Upper lobe of left lung (tissue), 6 donors: ENCODE measurements at regions not wholly inside any gene's neighbourhood (a gene's known extent, or its start where the extent isn't known, plus 50 kb on each side); places are given as distances from the start of the nearest gene placed in this dataset.
"Not testable (repeated sequence)": the region's sequence is repeated elsewhere in the genome, so short reads cannot be mapped to it uniquely, and the experiment has no call there.

Experiments used
- ATAC-seq, 2 donors: fragments of 200-7000 bp; cut with Tn5 transposase; one replicate each; pipeline ENCODE4 v1.9.1; 2022; ENCODE audit warnings: mild to moderate bottlenecking in 2 of 2, moderate library complexity in 2 of 2; ENCODE audit not compliant: low FRiP score in 2 of 2
- DNase-seq, 2 donors: peaks; one replicate each; pipeline ENCODE4 v3.0.0-alpha.2; 2019 to 2020
- H3K27ac ChIP-seq, 4 donors: fragments of 200-600 bp; sonication (generic); one replicate each; pipeline ENCODE4 v1.5.1; 2016 to 2019
- H3K27me3 ChIP-seq, 4 donors: fragments of 200-600 bp; sonication (generic); one replicate each; pipeline ENCODE4 v1.5.1; 2017 to 2019
- H3K36me3 ChIP-seq, 4 donors: fragments of 200-600 bp; sonication (generic); one replicate each; pipeline ENCODE4 v1.5.1; 2016 to 2019
- H3K4me1 ChIP-seq, 4 donors: fragments of 200-600 bp; sonication (generic); one replicate each; pipeline ENCODE4 v1.5.1; 2018 to 2019
- H3K4me3 ChIP-seq, 4 donors: fragments of 200-600 bp; sonication (generic); one replicate each; pipeline ENCODE4 v1.5.1; 2017 to 2019; ENCODE audit warnings: mild to moderate bottlenecking in 2 of 4, moderate library complexity in 1 of 4
- H3K9me3 ChIP-seq, 4 donors: fragments of 200-600 bp; sonication (generic); one replicate each; pipeline ENCODE4 v1.5.1; 2018 to 2019
- CTCF ChIP-seq, 6 experiments: fragments of 450-650 bp in 4 of 6; fragments of 200-600 bp in 2 of 6; sonication (generic) in 2 of 6; IDR thresholded peaks; one replicate each; pipeline ENCODE4 v1.5.1; 2016 to 2019; ENCODE audit warnings: antibody characterized with exemption in 6 of 6
- EP300 ChIP-seq, 4 donors: sonication (generic); formaldehyde crosslinking; IDR thresholded peaks; one replicate each; pipeline ENCODE4 v1.5.1; 2017; ENCODE audit warnings: antibody characterized with exemption in 4 of 4, control low read depth in 2 of 4
- POLR2A ChIP-seq, 4 donors: fragments of 450-650 bp; IDR thresholded peaks; one replicate each; pipeline ENCODE4 v1.5.1; 2016 to 2017; ENCODE audit warnings: antibody characterized with exemption in 4 of 4, mild to moderate bottlenecking in 2 of 4
- POLR2AphosphoS5 ChIP-seq, 2 donors: sonication (generic); formaldehyde crosslinking; IDR thresholded peaks; one replicate each; pipeline ENCODE4 v1.5.1; 2017; ENCODE audit warnings: antibody characterized with exemption in 2 of 2
- WGBS, 2 donors: methylation state at CpG; one replicate each; pipeline ENCODE4 v1.1.5; 2017 to 2018; 5-methylcytosine and 5-hydroxymethylcytosine counted together
- donor health status: DM: no; HTN: no; CAD: no; lungs with moderate emphysema.
- donor health status: DM: no; HTN: yes; CAD: no; lungs with severe emphysema.

GRCh38 chr6:100226811-100227210 lies 232.8 kb upstream of the MCHR2 start:
- Histone ChIP-seq H3K9me3 (no peaks in the 10 kb centered on the region), H3K27me3 (no peaks in the 10 kb centered on the region), H3K36me3 (no peaks in the 10 kb centered on the region), H3K4me1 (peaks cover 3 to 16% (median 5%) of the 10 kb centered on the region in 4 donors), H3K27ac (no peak overlapping the region), H3K4me3 (no peak overlapping the region)
- DNase-seq, result no peak
- ATAC-seq, result no peak
- no peak for TF ChIP-seq CTCF (IDR thresholded peaks at IDR 0.05)
- no peak for TF ChIP-seq POLR2A (IDR thresholded peaks at IDR 0.05)
- no peak for TF ChIP-seq EP300 (IDR thresholded peaks at IDR 0.05)
- no peak for TF ChIP-seq POLR2AphosphoS5 (IDR thresholded peaks at IDR 0.05)
- 29 to 31% methylated on average over 3 of the region's 3 CpGs for WGBS, 2 donors

DNA sequence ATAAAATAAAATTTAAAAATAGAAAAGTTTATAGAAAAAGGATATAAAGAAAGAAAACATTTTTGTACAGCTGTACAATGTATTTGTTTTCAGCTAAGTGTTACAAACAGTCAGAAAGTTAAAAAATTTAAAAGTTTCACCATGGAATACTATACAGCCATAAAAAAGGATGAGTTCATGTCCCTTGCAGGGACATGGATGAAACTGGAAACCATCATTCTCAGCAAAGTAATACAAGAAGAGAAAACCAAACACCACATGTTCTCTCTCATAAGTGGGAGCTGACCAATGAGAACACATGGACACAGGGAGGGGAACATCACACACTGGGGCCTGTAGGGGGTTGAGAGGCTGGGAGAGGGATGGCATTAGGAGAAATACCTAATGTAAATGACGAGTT lies 229.9 kb upstream of the MCHR2 start:
- ATAC-seq, H3K4me3 ChIP-seq, H3K9me3 ChIP-seq, H3K36me3 ChIP-seq, H3K27ac ChIP-seq, H3K4me1 ChIP-seq, DNase-seq, H3K27me3 ChIP-seq: not testable (repeated sequence)
- 70 to 76% methylated on average over 1 of the region's 1 CpG for WGBS, 2 donors

GRCh38 chr6:100220543-100220942 lies 226.5 kb upstream of the MCHR2 start:
- no peak for ATAC-seq
- TF ChIP-seq CTCF (IDR thresholded peaks at IDR 0.05) (no peak), POLR2A (IDR thresholded peaks at IDR 0.05) (no peak), EP300 (IDR thresholded peaks at IDR 0.05) (no peak), POLR2AphosphoS5 (IDR thresholded peaks at IDR 0.05) (no peak)
- Histone ChIP-seq H3K4me1 (no peaks in the 10 kb centered on the region), H3K9me3 (no peaks in the 10 kb centered on the region), H3K27ac (no peak overlapping the region), H3K27me3 (no peaks in the 10 kb centered on the region), H3K4me3 (no peak overlapping the region), H3K36me3 (no peaks in the 10 kb centered on the region)
- DNase-seq, result no peak
- 80 to 81% methylated on average over 4 of the region's 4 CpGs for WGBS, 2 donors

- H3K27me3 ChIP-seq, result no peaks in the 10 kb centered on the region
- H3K4me1 ChIP-seq, result no peaks in the 10 kb centered on the region
- no peak overlapping the region for H3K27ac ChIP-seq
- no peak overlapping the region for H3K4me3 ChIP-seq
- WGBS, 2 donors, result 78 to 84% methylated on average over 2 of the region's 2 CpGs
- H3K36me3 ChIP-seq, result no peaks in the 10 kb centered on the region
- H3K9me3 ChIP-seq, result no peaks in the 10 kb centered on the region
- no peak for DNase-seq
- no peak for TF ChIP-seq POLR2A (IDR thresholded peaks at IDR 0.05)
- TF ChIP-seq POLR2AphosphoS5 (IDR thresholded peaks at IDR 0.05), result no peak
- no peak for TF ChIP-seq CTCF (IDR thresholded peaks at IDR 0.05)
- no peak for TF ChIP-seq EP300 (IDR thresholded peaks at IDR 0.05)
- no peak for ATAC-seq
These were observed 223.4 kb upstream of the MCHR2 start for GRCh38 chr6:100217225-100218012.

DNA sequence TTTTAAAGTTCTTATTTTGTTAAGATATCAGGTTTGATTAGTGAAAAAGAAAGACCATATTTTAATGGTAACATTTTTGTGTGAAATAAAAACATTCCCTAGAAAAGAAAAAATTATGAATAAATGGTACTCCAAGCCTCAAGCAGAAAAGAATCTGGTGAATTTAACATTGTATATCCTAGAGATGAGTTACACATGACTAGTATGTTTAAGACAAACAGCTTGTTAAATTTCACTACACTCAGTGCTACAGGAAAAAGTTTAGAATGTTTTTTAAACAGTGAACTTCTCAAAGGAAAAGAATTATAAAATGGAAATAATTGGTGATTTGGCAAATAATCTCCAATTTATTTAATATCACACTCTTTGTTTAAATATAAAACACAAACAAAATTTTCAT lies 222.7 kb upstream of the MCHR2 start:
- no peak for TF ChIP-seq CTCF (IDR thresholded peaks at IDR 0.05)
- no peak for TF ChIP-seq EP300 (IDR thresholded peaks at IDR 0.05)
- Histone ChIP-seq H3K4me3 (no peak overlapping the region), H3K36me3 (no peaks in the 10 kb centered on the region), H3K4me1 (no peaks in the 10 kb centered on the region), H3K27me3 (no peaks in the 10 kb centered on the region), H3K9me3 (no peaks in the 10 kb centered on the region), H3K27ac (no peak overlapping the region)
- ATAC-seq (no peak), DNase-seq (no peak)
